Tibial nerve (tissue), 4 donors: ENCODE measurements at regions not wholly inside any gene's neighbourhood (a gene's known extent, or its start where the extent isn't known, plus 50 kb on each side); places are given as distances from the start of the nearest gene placed in this dataset.

ENCODE experiments used
- DNase-seq, 2 donors: peaks; one replicate each; pipeline ENCODE4 v3.0.0-alpha.2; 2019; ENCODE audit warnings: low spot score in 2 of 2
- H3K27ac ChIP-seq, 4 donors: fragments of 200-600 bp; sonication (generic) in 3 of 4; one replicate each; pipeline ENCODE4 v1.5.1; 2017 to 2019; ENCODE audit warnings: mild to moderate bottlenecking in 1 of 4
- H3K27me3 ChIP-seq, 2 donors: fragments of 200-600 bp; sonication (generic) in 1 of 2; one replicate each; pipeline versions ENCODE4 v1.5.1 to v1.6.0; 2017 to 2019
- H3K36me3 ChIP-seq, 3 donors: fragments of 200-600 bp; sonication (generic); one replicate each; pipeline ENCODE4 v1.5.1; 2018 to 2019
- H3K4me1 ChIP-seq, 4 donors: fragments of 200-600 bp; sonication (generic) in 3 of 4; one replicate each; pipeline ENCODE4 v1.5.1; 2017 to 2019
- H3K4me3 ChIP-seq, 4 donors: fragments of 200-600 bp; sonication (generic) in 3 of 4; one replicate each; pipeline ENCODE4 v1.5.1; 2017 to 2019; ENCODE audit warnings: mild to moderate bottlenecking in 1 of 4, moderate library complexity in 1 of 4
- H3K9me3 ChIP-seq, 4 donors: fragments of 200-600 bp; sonication (generic) in 3 of 4; one replicate each; pipeline ENCODE4 v1.5.1; 2017 to 2019
- CTCF ChIP-seq, 5 experiments: fragments of 200-600 bp in 3 of 5; fragments of 450-650 bp in 2 of 5; sonication (generic) in 3 of 5; IDR thresholded peaks; one replicate each; pipeline ENCODE4 v1.5.1; 2016 to 2019; ENCODE audit warnings: antibody characterized with exemption in 5 of 5, mild to moderate bottlenecking in 3 of 5, moderate library complexity in 2 of 5
- EP300 ChIP-seq, 2 donors: sonication (generic); formaldehyde crosslinking; IDR thresholded peaks; one replicate each; pipeline ENCODE4 v1.6.1; 2017; ENCODE audit warnings: antibody characterized with exemption in 2 of 2, mild to moderate bottlenecking in 1 of 2
- POLR2A ChIP-seq, 2 donors: fragments of 450-650 bp; IDR thresholded peaks; one replicate each; pipeline ENCODE4 v1.6.1; 2017; ENCODE audit warnings: antibody characterized with exemption in 2 of 2, mild to moderate bottlenecking in 2 of 2, moderate library complexity in 2 of 2
- WGBS, 2 donors: methylation state at CpG; one replicate each; pipeline ENCODE4 v1.1.5; 2018; 5-methylcytosine and 5-hydroxymethylcytosine counted together

GRCh38 chr5:128774605-128775004 lies 190.7 kb upstream of the SLC27A6 start:
- no peaks in the 10 kb centered on the region for H3K4me1 ChIP-seq
- H3K27me3 ChIP-seq: no peaks in the 10 kb centered on the region
- H3K4me3 ChIP-seq: no peak overlapping the region
- no peak overlapping the region for H3K27ac ChIP-seq
- no peak for TF ChIP-seq EP300 (IDR thresholded peaks at IDR 0.05)
- no peaks in the 10 kb centered on the region for H3K36me3 ChIP-seq
- DNase-seq: no peak
- H3K9me3 ChIP-seq: no peaks in the 10 kb centered on the region
- WGBS, 2 donors: 70 to 79% methylated on average over 7 of the region's 7 CpGs

GRCh38 chr5:128775558-128775957 lies 189.7 kb upstream of the SLC27A6 start:
- no peak overlapping the region for H3K27ac ChIP-seq
- no peaks in the 10 kb centered on the region for H3K4me1 ChIP-seq
- no peaks in the 10 kb centered on the region for H3K9me3 ChIP-seq
- whole genome bisulfite sequencing, 2 donors: 53 to 66% methylated on average over 3 of the region's 3 CpGs
- no peak for DNase-seq
- no peak for TF ChIP-seq EP300 (IDR thresholded peaks at IDR 0.05)
- TF ChIP-seq CTCF (IDR thresholded peaks at IDR 0.05): no peak
- no peak for TF ChIP-seq POLR2A (IDR thresholded peaks at IDR 0.05)
- H3K27me3 ChIP-seq: no peaks in the 10 kb centered on the region
- H3K4me3 ChIP-seq: no peak overlapping the region
- no peaks in the 10 kb centered on the region for H3K36me3 ChIP-seq

- Histone ChIP-seq H3K27me3 (no peaks in the 10 kb centered on the region), H3K4me1 (peaks cover 0 to 4% (median 0%) of the 10 kb centered on the region in 4 donors), H3K27ac (no peak overlapping the region), H3K36me3 (no peaks in the 10 kb centered on the region), H3K4me3 (no peak overlapping the region), H3K9me3 (no peaks in the 10 kb centered on the region)
- TF ChIP-seq POLR2A (IDR thresholded peaks at IDR 0.05) (no peak), CTCF (IDR thresholded peaks at IDR 0.05) (no peak), EP300 (IDR thresholded peaks at IDR 0.05) (no peak)
- 96 to 97% methylated on average over 1 of the region's 1 CpG for WGBS, 2 donors
- DNase-seq: no peak
These were observed 188.2 kb upstream of the SLC27A6 start for GRCh38 chr5:128777052-128777451.

- TF ChIP-seq CTCF (IDR thresholded peaks at IDR 0.05) (no peak), EP300 (IDR thresholded peaks at IDR 0.05) (no peak), POLR2A (IDR thresholded peaks at IDR 0.05) (no peak)
- H3K36me3 ChIP-seq: no peaks in the 10 kb centered on the region
- no peak for DNase-seq
- H3K9me3 ChIP-seq: no peaks in the 10 kb centered on the region
- no peaks in the 10 kb centered on the region for H3K27me3 ChIP-seq
- peaks cover 0 to 11% (median 2%) of the 10 kb centered on the region in 4 donors for H3K4me1 ChIP-seq
- WGBS, 2 donors: 31 to 33% methylated on average over 5 of the region's 5 CpGs
- H3K27ac ChIP-seq: peak overlapping the region in 1 of 4 donors; percentile 47
- H3K4me3 ChIP-seq: no peak overlapping the region
These were observed 186.8 kb upstream of the SLC27A6 start for GRCh38 chr5:128778474-128778873.

GRCh38 chr5:128782446-128782845 lies 182.8 kb upstream of the SLC27A6 start:
- Histone ChIP-seq H3K9me3 (no peaks in the 10 kb centered on the region), H3K27ac (peak overlapping the region in 2 of 4 donors; percentile 20 to 51), H3K4me1 (peaks cover 0 to 11% (median 2%) of the 10 kb centered on the region in 4 donors), H3K27me3 (no peaks in the 10 kb centered on the region), H3K4me3 (no peak overlapping the region), H3K36me3 (no peaks in the 10 kb centered on the region)
- WGBS, 2 donors: 25 to 32% methylated on average over 4 of the region's 4 CpGs
- peak; percentile 49 to 85 for DNase-seq
- no peak for TF ChIP-seq POLR2A (IDR thresholded peaks at IDR 0.05)
- no peak for TF ChIP-seq CTCF (IDR thresholded peaks at IDR 0.05)
- TF ChIP-seq EP300 (IDR thresholded peaks at IDR 0.05): peak in 1 of 2 donors; percentile 33

GRCh38 chr5:128784726-128785125 lies 180.6 kb upstream of the SLC27A6 start:
- 95 to 97% methylated on average over 1 of the region's 1 CpG for WGBS, 2 donors
- H3K27me3 ChIP-seq: no peaks in the 10 kb centered on the region
- no peak for DNase-seq

More at GRCh38 chr5:128784726-128785125, 180.6 kb upstream of the SLC27A6 start:
- H3K9me3 ChIP-seq: no peaks in the 10 kb centered on the region
- TF ChIP-seq CTCF (IDR thresholded peaks at IDR 0.05): no peak
- TF ChIP-seq EP300 (IDR thresholded peaks at IDR 0.05): no peak
- peaks cover 0 to 11% (median 2%) of the 10 kb centered on the region in 4 donors for H3K4me1 ChIP-seq
- H3K36me3 ChIP-seq: no peaks in the 10 kb centered on the region
- H3K27ac ChIP-seq: no peak overlapping the region
- no peak overlapping the region for H3K4me3 ChIP-seq
